ENCODE measurements at regions not wholly inside any gene's neighbourhood (a gene's known extent, or its start where the extent isn't known, plus 50 kb on each side); places are given as distances from the start of the nearest gene placed in this dataset.

GRCh38 chr21:22892740-22893139, 1894.5 kb downstream of the NCAM2 start:
- TF ChIP-seq ZNF274 (IDR thresholded peaks at IDR 0.05; ENCODE audit: low read depth, low read length): no peak
- no peak for TF ChIP-seq SUZ12 (IDR thresholded peaks at IDR 0.05; ENCODE audit: extremely low read depth, insufficient read depth, insufficient read length)

Measured in NT2/D1 (cell line).